ENCODE measurements at regions not wholly inside any gene's neighbourhood (a gene's known extent, or its start where the extent isn't known, plus 50 kb on each side); places are given as distances from the start of the nearest gene placed in this dataset.

GRCh38 chr20:52843425-52843824, 128.7 kb upstream of the TSHZ2 start:
- H3K27ac ChIP-seq = no peak overlapping the region
- TF ChIP-seq, protein P1, sequence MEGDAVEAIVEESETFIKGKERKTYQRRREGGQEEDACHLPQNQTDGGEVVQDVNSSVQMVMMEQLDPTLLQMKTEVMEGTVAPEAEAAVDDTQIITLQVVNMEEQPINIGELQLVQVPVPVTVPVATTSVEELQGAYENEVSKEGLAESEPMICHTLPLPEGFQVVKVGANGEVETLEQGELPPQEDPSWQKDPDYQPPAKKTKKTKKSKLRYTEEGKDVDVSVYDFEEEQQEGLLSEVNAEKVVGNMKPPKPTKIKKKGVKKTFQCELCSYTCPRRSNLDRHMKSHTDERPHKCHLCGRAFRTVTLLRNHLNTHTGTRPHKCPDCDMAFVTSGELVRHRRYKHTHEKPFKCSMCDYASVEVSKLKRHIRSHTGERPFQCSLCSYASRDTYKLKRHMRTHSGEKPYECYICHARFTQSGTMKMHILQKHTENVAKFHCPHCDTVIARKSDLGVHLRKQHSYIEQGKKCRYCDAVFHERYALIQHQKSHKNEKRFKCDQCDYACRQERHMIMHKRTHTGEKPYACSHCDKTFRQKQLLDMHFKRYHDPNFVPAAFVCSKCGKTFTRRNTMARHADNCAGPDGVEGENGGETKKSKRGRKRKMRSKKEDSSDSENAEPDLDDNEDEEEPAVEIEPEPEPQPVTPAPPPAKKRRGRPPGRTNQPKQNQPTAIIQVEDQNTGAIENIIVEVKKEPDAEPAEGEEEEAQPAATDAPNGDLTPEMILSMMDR (conservative IDR thresholded peaks at IDR 0.05) = no peak

DNA sequence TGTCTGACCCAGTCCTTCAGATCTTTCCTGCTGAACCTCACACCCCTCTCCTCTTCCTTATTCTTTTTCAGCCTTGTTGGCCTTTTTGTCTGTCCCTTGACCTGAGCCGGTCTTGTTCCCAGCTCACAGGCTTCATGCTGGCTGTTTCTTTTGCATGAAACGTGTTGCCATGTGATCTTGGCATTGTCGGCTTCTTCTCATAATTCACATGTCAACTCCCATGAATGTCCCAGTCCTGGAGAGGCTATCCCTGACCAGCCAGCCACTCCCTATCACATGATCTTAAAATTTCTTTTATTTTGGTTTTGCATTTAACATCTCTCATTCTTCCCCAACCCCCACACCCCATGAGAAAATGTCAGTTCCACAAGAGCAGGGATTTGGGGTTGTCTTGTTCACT, 131.2 kb upstream of the TSHZ2 start:
- H3K27ac ChIP-seq = no peak overlapping the region
- TF ChIP-seq, protein P1 (conservative IDR thresholded peaks at IDR 0.05) = no peak

DNA sequence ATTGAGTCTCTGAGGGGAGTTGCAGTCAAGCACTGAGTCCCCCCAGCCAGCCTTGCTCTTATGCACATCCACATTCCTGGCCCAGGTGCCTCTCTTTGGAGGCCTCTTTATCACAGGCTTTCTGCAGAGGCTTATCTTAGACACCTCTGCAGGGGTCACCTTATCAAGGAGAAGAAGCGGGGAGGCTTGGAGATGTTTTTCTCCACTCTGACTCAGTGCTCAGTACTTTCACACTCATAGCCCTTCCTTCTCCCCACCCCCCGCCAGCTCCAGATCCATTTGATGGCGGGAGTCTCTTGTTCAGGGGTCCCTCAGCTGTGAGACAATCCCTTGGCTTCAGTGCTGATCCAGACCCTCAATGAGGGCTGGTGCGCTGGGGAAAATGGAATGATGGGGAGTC, 132.1 kb upstream of the TSHZ2 start:
- TF ChIP-seq, protein P1 (conservative IDR thresholded peaks at IDR 0.05) = no peak
- no peak overlapping the region for H3K27ac ChIP-seq

DNA sequence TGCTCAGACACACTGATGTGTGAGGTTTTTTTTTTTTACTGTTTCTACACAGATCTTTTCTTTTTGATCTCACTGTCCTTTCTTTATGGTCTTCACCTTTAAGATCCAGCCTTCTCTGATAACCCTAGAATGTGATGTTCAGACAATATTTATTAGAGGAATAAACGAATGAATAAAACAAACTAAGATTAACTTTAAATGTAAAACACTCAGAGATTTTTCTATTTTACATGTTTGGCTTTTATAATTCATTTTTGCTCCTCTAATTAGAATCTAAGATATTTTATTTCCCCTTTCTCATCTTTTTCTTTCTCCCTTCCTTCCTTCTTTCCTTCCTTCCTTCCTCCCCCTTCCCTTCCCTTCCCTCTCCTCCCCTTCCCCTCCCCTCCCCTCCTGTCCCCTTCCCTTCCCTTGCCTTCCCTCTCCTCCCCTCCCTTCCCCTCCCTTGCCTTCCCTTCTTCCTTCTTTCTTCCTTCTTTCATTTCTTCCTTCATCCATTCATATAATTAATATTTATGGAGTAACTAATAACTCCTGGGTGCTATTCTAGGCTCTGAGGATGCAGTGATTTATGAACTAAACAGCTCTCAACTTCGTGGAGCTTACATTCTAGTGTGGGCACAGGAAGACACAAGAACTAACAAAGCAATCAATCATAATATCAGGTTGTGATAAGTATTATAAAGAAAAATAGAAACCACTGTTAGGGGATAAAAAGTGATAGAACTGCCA, 133.5 kb upstream of the TSHZ2 start:
- TF ChIP-seq, protein P1 (conservative IDR thresholded peaks at IDR 0.05) = no peak
- H3K27ac ChIP-seq = no peak overlapping the region

DNA sequence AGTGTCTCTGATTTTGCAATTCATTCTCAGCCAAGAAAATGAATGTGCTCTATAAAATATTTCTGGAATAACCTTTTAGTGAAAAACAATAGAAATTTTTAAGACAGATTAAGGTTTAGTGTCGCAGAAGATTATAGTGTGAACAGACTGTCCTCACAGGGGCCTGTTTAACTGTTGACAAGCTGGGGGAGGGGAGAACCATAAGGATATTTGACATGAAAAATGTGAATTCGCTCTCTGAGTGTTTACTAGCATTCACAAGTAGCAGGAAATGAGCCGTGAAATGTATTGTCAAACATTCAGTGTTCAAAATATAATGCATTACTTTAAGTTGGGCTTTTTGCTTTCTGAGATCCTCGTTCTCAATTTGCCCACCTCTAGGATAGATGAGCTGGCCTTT, 134.8 kb upstream of the TSHZ2 start:
- TF ChIP-seq, protein P1 (conservative IDR thresholded peaks at IDR 0.05) = no peak

GRCh38 chr20:52833901-52834300, 138.3 kb upstream of the TSHZ2 start:
- TF ChIP-seq, protein P1 (conservative IDR thresholded peaks at IDR 0.05) = no peak
- H3K27ac ChIP-seq = no peak overlapping the region; the same call in 1 of the 2 replicates

More for the DNA sequence above, 134.8 kb upstream of the TSHZ2 start:
- no peak overlapping the region for H3K27ac ChIP-seq

GRCh38 chr20:52832151-52832774, 139.9 kb upstream of the TSHZ2 start:
- no peak overlapping the region for H3K27ac ChIP-seq
- TF ChIP-seq, protein P1 (conservative IDR thresholded peaks at IDR 0.05) = no peak

Data from VCaP (cell line).